Neuronal stem cell (in vitro differentiated cells): ENCODE measurements at regions not wholly inside any gene's neighbourhood (a gene's known extent, or its start where the extent isn't known, plus 50 kb on each side); places are given as distances from the start of the nearest gene placed in this dataset.
"Not testable (repeated sequence)": the region's sequence is repeated elsewhere in the genome, so short reads cannot be mapped to it uniquely, and the experiment has no call there.

ENCODE experiments used
- DNase-seq: peaks from one replicate; pipeline ENCODE4 v3.0.0-alpha.2; 2013; ENCODE audit warnings: low spot score
- H2AFZ ChIP-seq: one replicate; pipeline ENCODE4 v1.6.1; 2013; ENCODE audit warnings: mild to moderate bottlenecking, low read length, inconsistent platforms
- H2AK5ac ChIP-seq: 2 replicates; pipeline ENCODE4 v1.6.1; 2013; ENCODE audit warnings: low read depth, mild to moderate bottlenecking, inconsistent platforms, low read length, moderate library complexity, mixed read lengths
- H2BK120ac ChIP-seq: 2 replicates; pipeline ENCODE4 v1.6.1; 2013; ENCODE audit warnings: low read depth, mild to moderate bottlenecking, inconsistent platforms, low read length, moderate library complexity, mixed read lengths
- H2BK12ac ChIP-seq: one replicate; pipeline ENCODE4 v1.6.1; 2013; ENCODE audit warnings: low read length, inconsistent platforms
- H2BK15ac ChIP-seq: 2 replicates; pipeline ENCODE4 v1.6.1; 2013; ENCODE audit warnings: mild to moderate bottlenecking, low read length, inconsistent platforms, mixed read lengths
- H2BK5ac ChIP-seq: one replicate; pipeline ENCODE4 v1.6.1; 2013; ENCODE audit warnings: inconsistent platforms, mild to moderate bottlenecking, low read length, moderate library complexity
- H3K14ac ChIP-seq: one replicate; pipeline ENCODE4 v1.6.1; 2013; ENCODE audit warnings: low read length, inconsistent platforms
- H3K18ac ChIP-seq: 2 replicates; pipeline ENCODE4 v1.6.1; 2013; ENCODE audit warnings: low read length, inconsistent platforms
- H3K23ac ChIP-seq: 2 replicates; pipeline ENCODE4 v1.6.1; 2013; ENCODE audit warnings: low read depth, mild to moderate bottlenecking, mixed read lengths, low read length, inconsistent platforms; ENCODE audit not compliant: poor library complexity
- H3K27ac ChIP-seq: replicated peaks from 3 replicates; pipeline ENCODE4 v1.5.1; 2013; ENCODE audit warnings: low read length, inconsistent platforms
- H3K27me3 ChIP-seq, 3 experiments: 2 replicates each; pipeline ENCODE4 v1.6.1; 2013; ENCODE audit warnings: low read length in 3 of 3, mild to moderate bottlenecking in 2 of 3, inconsistent platforms in 1 of 3, low read depth in 1 of 3, mixed read lengths in 1 of 3, moderate library complexity in 1 of 3; ENCODE audit not compliant: control insufficient read depth in 3 of 3, insufficient read depth in 3 of 3
- H3K36me3 ChIP-seq, 2 donors: replicated peaks in 1 of 2; 2 replicates each; pipeline ENCODE4 v1.6.1; 2013; ENCODE audit warnings: low read length in 2 of 2; ENCODE audit not compliant: control insufficient read depth in 2 of 2, insufficient read depth in 2 of 2
- H3K4ac ChIP-seq: 2 replicates; pipeline ENCODE4 v1.6.1; 2013; ENCODE audit warnings: inconsistent platforms, mild to moderate bottlenecking, low read length, moderate library complexity
- H3K4me1 ChIP-seq, 2 donors: 1 replicate in 1 of 2; 2 replicates in 1 of 2; pipeline ENCODE4 v1.6.1; 2013; ENCODE audit warnings: low read length in 2 of 2, low read depth in 1 of 2; ENCODE audit not compliant: control insufficient read depth in 2 of 2, insufficient read depth in 1 of 2
- H3K4me2 ChIP-seq: one replicate; pipeline ENCODE4 v1.6.1; 2013; ENCODE audit warnings: mild to moderate bottlenecking, low read length, inconsistent platforms; ENCODE audit not compliant: insufficient read depth, poor library complexity, severe bottlenecking
- H3K4me3 ChIP-seq, 2 donors: 2 replicates each; pipeline ENCODE4 v1.5.1; 2013; ENCODE audit warnings: low read length in 2 of 2, mild to moderate bottlenecking in 2 of 2, inconsistent platforms in 1 of 2, moderate library complexity in 1 of 2
- H3K79me1 ChIP-seq: one replicate; pipeline ENCODE4 v1.6.1; 2013; ENCODE audit warnings: low read depth, mild to moderate bottlenecking, inconsistent platforms, low read length, moderate library complexity
- H3K9ac ChIP-seq: one replicate; pipeline ENCODE4 v1.6.1; 2013; ENCODE audit warnings: mild to moderate bottlenecking, low read depth, low read length, inconsistent platforms; ENCODE audit not compliant: poor library complexity
- H3K9me3 ChIP-seq, 2 donors: replicated peaks in 1 of 2; 2 replicates each; pipeline versions ENCODE3 to v1.6.1; 2013; ENCODE audit warnings: low read length in 2 of 2, mild to moderate bottlenecking in 2 of 2, inconsistent platforms in 1 of 2, low read depth in 1 of 2, mixed read lengths in 1 of 2, moderate library complexity in 1 of 2; ENCODE audit not compliant: control insufficient read depth in 2 of 2, insufficient read depth in 1 of 2
- H4K8ac ChIP-seq: one replicate; pipeline ENCODE4 v1.6.1; 2013; ENCODE audit warnings: low read depth, mild to moderate bottlenecking, inconsistent platforms, low read length, moderate library complexity
- H4K91ac ChIP-seq: one replicate; pipeline ENCODE4 v1.6.1; 2013; ENCODE audit warnings: low read length, low read depth, mild to moderate bottlenecking, inconsistent platforms; ENCODE audit not compliant: poor library complexity
- WGBS, 2 donors: extraction: QIAGEN DNeasy Blood & Tissue Kit; methylation state at CpG; one replicate each; pipeline ENCODE4 v1.1.7; 2013; ENCODE audit warnings: missing lambda C conversion rate in 2 of 2, mixed read lengths in 1 of 2; ENCODE audit not compliant: insufficient read length in 2 of 2, insufficient replicate concordance in 1 of 2; ENCODE audit errors: extremely low coverage in 2 of 2; 5-methylcytosine and 5-hydroxymethylcytosine counted together

DNA sequence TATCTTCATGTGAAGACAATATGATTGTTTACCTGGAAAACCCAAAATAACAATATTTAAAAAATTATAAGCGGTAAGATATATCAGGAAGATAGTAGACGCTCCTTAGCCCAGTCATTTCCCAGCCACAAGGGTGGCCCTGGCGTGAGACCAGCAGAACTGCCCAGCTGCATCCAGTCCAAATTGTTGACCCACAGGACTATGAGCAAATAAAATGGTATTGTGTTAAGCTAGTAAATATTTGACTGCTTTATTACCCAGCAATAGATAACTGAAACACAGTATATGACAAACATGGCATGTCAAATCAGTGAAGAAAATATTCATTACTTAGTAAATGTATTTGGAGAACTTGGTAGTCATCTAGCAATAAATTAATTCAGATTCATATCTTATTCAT, 294.3 kb upstream of the SPAG17 start:
- no peak overlapping the region for H2BK12ac ChIP-seq
- H2BK15ac ChIP-seq: no peak overlapping the region
- WGBS, 2 donors: no CpG with 5 or more reads among the region's 3 CpGs
- H3K4me3 ChIP-seq: no peak overlapping the region
- H2AFZ ChIP-seq: no peak overlapping the region
- H3K27ac ChIP-seq: no peak overlapping the region
- DNase-seq: no peak
- H3K14ac ChIP-seq: no peak overlapping the region
- H3K9ac ChIP-seq: no peak overlapping the region
- H4K91ac ChIP-seq: no peak overlapping the region
- H3K4ac ChIP-seq: no peak overlapping the region
- H2BK5ac ChIP-seq: no peak overlapping the region
- no peaks in the 10 kb centered on the region for H3K79me1 ChIP-seq
- H2AK5ac ChIP-seq: no peak overlapping the region
- H3K23ac ChIP-seq: no peak overlapping the region
- H3K9me3 ChIP-seq: no peaks in the 10 kb centered on the region
- H3K4me1 ChIP-seq: no peaks in the 10 kb centered on the region
- H2BK120ac ChIP-seq: no peak overlapping the region
- H4K8ac ChIP-seq: no peak overlapping the region
- H3K27me3 ChIP-seq: no peaks in the 10 kb centered on the region
- H3K18ac ChIP-seq: no peak overlapping the region
- no peak overlapping the region for H3K4me2 ChIP-seq
- no peaks in the 10 kb centered on the region for H3K36me3 ChIP-seq

DNA sequence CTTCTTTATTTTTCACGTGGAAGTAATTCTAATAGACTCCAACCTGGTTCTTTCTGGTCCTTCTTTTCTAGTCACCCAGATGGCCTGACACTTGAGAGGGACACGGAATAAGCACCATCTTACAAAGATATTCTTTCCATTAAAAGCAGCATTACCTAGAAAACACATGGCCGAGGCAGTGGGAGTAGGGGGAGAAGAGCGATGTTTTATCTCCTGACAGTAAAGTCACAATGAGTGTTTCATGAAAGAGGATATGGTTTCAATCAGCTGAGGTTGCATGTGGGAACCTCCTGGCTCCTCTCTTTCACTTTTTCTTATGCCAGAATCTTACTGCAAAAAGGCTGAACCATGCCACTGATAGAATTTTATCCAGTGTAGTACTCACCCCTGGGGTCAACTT, 288.8 kb upstream of the SPAG17 start:
- no CpG with 5 or more reads among the region's 4 CpGs for WGBS, 2 donors
- Histone ChIP-seq H3K27me3 (peaks cover 0 to 2% (median 0%) of the 10 kb centered on the region in 3 experiments), H3K4me1 (no peaks in the 10 kb centered on the region), H3K4me2 (no peak overlapping the region), H3K23ac (no peak overlapping the region), H3K36me3 (no peaks in the 10 kb centered on the region), H3K27ac (no peak overlapping the region), H2BK12ac (no peak overlapping the region), H3K9ac (no peak overlapping the region), H2AFZ (no peak overlapping the region), H3K14ac (no peak overlapping the region), H3K4me3 (no peak overlapping the region), H3K4ac (no peak overlapping the region), H3K9me3 (no peaks in the 10 kb centered on the region), H4K8ac (no peak overlapping the region), H2BK5ac (no peak overlapping the region), H2BK120ac (no peak overlapping the region), H3K18ac (no peak overlapping the region), H3K79me1 (no peaks in the 10 kb centered on the region), H2BK15ac (no peak overlapping the region), H2AK5ac (no peak overlapping the region), H4K91ac (no peak overlapping the region)
- DNase-seq: no peak

DNA sequence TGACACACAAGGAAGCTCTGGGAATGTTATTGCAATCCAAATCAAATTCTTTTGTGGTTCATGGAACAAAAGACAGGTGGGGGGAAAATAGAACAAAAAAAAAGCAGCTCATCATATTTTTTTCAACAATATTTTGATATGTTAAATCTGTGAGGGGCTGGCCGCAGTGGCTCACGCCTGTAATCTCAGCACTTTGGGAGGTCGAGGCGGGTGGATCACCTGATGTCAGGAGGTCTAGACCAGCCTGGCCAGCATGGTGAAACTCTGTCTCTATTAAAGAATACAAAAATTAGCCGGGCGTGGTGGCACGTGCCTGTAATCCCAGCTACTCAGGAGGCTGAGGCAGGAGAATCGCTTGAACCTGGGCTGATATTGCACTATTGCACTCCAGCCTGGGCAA, 279.4 kb upstream of the SPAG17 start:
- H3K27me3 ChIP-seq, H3K18ac ChIP-seq, H3K79me1 ChIP-seq, H3K9me3 ChIP-seq, H2BK5ac ChIP-seq, H3K4me2 ChIP-seq, H2AFZ ChIP-seq, DNase-seq, H3K9ac ChIP-seq, H3K23ac ChIP-seq, H2BK120ac ChIP-seq, H3K4me3 ChIP-seq, H3K36me3 ChIP-seq, H2BK15ac ChIP-seq, H2BK12ac ChIP-seq, H3K4ac ChIP-seq, H3K4me1 ChIP-seq, H3K14ac ChIP-seq, H4K8ac ChIP-seq, H2AK5ac ChIP-seq, H3K27ac ChIP-seq, H4K91ac ChIP-seq: not testable (repeated sequence)
- no CpG with 5 or more reads among the region's 8 CpGs for WGBS, 2 donors

DNA sequence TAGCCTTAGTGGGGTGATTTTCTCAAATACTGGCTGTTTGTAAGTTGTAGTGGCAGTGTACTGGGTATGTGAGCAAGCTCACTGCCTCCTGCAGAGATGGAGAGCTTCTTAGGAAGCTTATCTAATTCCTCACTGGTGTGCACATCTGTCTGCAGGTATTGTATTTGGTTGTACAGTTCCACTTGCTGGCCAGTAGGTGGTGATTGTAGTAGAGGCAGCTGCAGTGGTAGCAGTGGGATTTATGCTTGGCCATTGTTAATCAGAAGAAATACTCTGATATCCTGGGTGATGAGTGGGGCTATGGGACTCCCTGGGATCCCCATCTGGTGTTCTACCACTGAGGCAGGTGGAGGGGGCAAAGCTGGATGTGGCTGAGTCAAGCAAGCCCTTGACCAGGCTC, 276.1 kb upstream of the SPAG17 start:
- no peak overlapping the region for H2BK120ac ChIP-seq
- H3K79me1 ChIP-seq: no peaks in the 10 kb centered on the region
- H3K9ac ChIP-seq: no peak overlapping the region
- no peak overlapping the region for H3K23ac ChIP-seq
- H3K4ac ChIP-seq: no peak overlapping the region
- no peaks in the 10 kb centered on the region for H3K27me3 ChIP-seq
- H4K8ac ChIP-seq: no peak overlapping the region
- no peak overlapping the region for H3K4me2 ChIP-seq
- no peaks in the 10 kb centered on the region for H3K36me3 ChIP-seq
- H4K91ac ChIP-seq: no peak overlapping the region
- H2AFZ ChIP-seq: no peak overlapping the region
- H3K4me3 ChIP-seq: no peak overlapping the region
- H3K9me3 ChIP-seq: no peaks in the 10 kb centered on the region
- no peak overlapping the region for H2BK12ac ChIP-seq
- H2BK15ac ChIP-seq: no peak overlapping the region
- no peak overlapping the region for H3K14ac ChIP-seq
- H3K18ac ChIP-seq: no peak overlapping the region
- DNase-seq: no peak
- no peak overlapping the region for H3K27ac ChIP-seq
- H2BK5ac ChIP-seq: no peak overlapping the region
- no peak overlapping the region for H2AK5ac ChIP-seq
- H3K4me1 ChIP-seq: no peaks in the 10 kb centered on the region
